ENCODE measurements at regions not wholly inside any gene's neighbourhood (a gene's known extent, or its start where the extent isn't known, plus 50 kb on each side); places are given as distances from the start of the nearest gene placed in this dataset.

DNA sequence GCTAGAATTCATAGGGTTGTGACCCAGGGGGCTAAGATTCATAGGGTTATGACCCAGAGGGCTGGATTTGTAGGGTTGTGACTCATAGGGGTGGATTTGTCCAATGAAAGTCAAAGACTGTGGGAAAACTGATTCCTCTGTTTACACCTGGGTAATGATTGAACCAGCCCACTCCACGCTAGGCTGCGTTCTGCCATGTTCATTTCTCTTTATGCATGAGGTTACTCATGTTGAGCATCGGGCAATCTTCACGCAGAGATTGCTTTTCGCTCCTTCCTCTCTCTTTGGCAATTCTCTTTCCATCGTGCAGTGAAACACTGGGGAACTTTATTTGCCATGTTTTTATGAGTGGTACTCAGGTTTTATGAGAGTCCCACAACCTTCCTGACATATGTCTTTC, 127.8 kb downstream of the CRLF2 start:
- TF ChIP-seq, protein P1, sequence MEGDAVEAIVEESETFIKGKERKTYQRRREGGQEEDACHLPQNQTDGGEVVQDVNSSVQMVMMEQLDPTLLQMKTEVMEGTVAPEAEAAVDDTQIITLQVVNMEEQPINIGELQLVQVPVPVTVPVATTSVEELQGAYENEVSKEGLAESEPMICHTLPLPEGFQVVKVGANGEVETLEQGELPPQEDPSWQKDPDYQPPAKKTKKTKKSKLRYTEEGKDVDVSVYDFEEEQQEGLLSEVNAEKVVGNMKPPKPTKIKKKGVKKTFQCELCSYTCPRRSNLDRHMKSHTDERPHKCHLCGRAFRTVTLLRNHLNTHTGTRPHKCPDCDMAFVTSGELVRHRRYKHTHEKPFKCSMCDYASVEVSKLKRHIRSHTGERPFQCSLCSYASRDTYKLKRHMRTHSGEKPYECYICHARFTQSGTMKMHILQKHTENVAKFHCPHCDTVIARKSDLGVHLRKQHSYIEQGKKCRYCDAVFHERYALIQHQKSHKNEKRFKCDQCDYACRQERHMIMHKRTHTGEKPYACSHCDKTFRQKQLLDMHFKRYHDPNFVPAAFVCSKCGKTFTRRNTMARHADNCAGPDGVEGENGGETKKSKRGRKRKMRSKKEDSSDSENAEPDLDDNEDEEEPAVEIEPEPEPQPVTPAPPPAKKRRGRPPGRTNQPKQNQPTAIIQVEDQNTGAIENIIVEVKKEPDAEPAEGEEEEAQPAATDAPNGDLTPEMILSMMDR (conservative IDR thresholded peaks at IDR 0.05; ENCODE audit: low read depth, low read length), result no peak
- TF ChIP-seq EZH2 (IDR thresholded peaks at IDR 0.05; ENCODE audit: borderline replicate concordance, low read depth, low read length, poor library complexity, severe bottlenecking), result no peak

Measured in A673 (cell line).